ENCODE measurements at regions not wholly inside any gene's neighbourhood (a gene's known extent, or its start where the extent isn't known, plus 50 kb on each side); places are given as distances from the start of the nearest gene placed in this dataset.
A peak's percentile ranks its signal among the peaks of the same experiment; 100 is the strongest.

DNA sequence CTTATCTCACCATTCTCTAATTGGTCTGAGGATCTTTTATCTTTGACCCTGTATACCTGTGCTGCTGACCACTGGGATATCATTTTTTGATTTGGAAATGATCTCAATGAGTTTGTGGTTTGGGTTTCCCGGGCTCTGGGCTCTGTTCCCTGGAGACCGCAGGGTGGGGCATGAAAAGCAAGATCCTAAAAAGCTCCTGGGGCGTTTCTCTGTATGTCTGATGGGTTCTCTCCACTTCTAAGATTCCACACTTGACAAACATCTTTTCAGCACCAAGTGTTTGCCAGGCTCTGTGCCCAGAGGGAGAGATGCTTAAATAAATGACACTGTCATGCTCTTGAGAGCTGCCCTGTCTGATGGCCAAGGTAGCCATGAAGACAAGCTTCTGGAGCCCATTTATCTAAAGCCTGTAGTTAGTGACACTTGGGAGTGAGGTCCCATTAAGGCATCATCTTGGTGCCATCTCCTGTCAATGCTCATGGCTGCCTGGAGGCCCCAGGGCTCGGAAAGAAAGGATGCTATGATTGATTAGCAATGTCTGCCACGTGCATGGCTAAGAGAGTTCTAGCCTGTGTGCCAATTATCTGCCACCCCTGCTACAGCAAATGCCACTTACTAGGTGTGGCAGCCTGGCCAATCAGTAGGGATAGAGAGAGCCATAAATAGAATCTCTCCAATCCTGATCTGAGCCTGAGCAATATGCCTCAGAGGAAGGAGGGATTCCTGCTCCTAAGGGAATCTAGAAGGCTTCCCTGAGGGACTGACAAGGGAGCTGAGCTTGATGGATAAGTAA lies 531.6 kb downstream of the MN1 start:
- no peaks in the 10 kb centered on the region for H3K9me3 ChIP-seq
- intact Hi-C loops (cut with DNase I) = no loop called here
- no peak overlapping the region for H3K27ac ChIP-seq
- no peaks in the 10 kb centered on the region for H3K27me3 ChIP-seq
- H3K4me1 ChIP-seq (ENCODE audit: insufficient read depth) = peaks cover 5% of the 10 kb centered on the region
- TF ChIP-seq EP300 (IDR thresholded peaks at IDR 0.05) = no peak
- TF ChIP-seq POLR2A (IDR thresholded peaks at IDR 0.05) = no peak
- no peak for TF ChIP-seq CTCF (IDR thresholded peaks at IDR 0.05)
- H3K4me3 ChIP-seq = no peak overlapping the region
- 78% methylated on average over 5 of the region's 5 CpGs for WGBS, 3 donors
- no peak for DNase-seq
- H3K36me3 ChIP-seq = no peaks in the 10 kb centered on the region

DNA sequence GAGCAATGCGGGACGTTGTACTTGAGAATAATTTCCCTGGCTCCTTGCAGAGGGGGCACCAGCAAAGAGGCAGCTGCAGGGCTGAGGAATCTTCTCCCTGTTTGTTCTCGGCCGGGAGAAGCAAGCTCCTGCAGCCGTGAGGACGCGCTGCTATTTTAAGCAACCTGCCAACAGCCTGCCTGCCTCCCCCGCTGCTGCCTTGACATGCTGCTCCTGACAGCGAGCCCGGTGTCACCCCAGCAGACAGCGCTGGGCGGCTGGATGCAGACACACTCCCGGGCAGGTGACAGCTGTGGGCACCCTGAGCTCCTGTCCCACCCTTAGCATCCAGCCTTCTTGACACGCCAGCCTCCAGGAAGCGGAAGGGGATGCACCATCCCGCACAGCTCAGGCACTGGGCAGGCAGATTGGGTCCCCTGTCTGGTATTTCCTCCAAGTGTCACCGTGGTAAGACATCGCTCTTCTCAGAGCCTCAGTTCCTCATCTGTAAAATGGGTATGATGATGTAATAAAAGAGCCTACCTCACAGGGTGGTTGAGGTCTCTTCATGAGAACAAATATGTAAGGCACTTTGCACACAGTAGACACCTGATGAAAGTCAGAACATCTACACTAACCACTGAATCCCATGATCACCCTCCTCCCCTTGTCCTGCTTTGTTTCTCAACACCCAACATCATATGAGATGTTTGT lies 530.6 kb downstream of the MN1 start:
- H3K27ac ChIP-seq = no peak overlapping the region
- no peaks in the 10 kb centered on the region for H3K27me3 ChIP-seq
- DNase-seq = peak in 4 of 5 donors; percentile 18 to 59 (median 45)
- 17 to 23% (median 19%) methylated on average over 17 to 18 of the region's 18 CpGs for WGBS, 3 donors
- no peak overlapping the region for H3K4me3 ChIP-seq
- H3K9me3 ChIP-seq = no peaks in the 10 kb centered on the region
- TF ChIP-seq POLR2A (IDR thresholded peaks at IDR 0.05) (no peak), CTCF (IDR thresholded peaks at IDR 0.05) (no peak), EP300 (IDR thresholded peaks at IDR 0.05) (no peak)
- no peaks in the 10 kb centered on the region for H3K36me3 ChIP-seq
- intact Hi-C loops (cut with DNase I) = no loop called here
- peaks cover 5% of the 10 kb centered on the region for H3K4me1 ChIP-seq (ENCODE audit: insufficient read depth)

DNA sequence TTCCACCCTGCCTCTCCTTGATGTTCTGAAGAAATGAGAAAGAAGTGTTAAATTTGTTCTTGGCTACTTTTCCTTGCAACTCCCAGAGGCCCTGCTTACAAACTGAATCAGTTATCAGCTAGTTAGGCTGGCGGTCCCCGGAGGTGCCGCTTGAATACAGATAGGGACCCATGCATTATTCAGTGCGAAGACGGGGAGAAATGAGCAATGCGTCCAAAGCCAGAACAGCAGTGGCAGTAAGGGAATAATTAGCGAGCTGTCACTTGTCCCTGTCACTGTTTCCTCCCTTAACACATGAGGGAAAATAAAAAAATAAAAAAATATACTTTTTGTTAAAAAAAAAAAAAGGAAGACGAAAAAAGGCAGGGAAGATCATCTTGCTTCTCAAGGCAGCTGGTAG lies 528.1 kb downstream of the MN1 start:
- H3K27me3 ChIP-seq = no peaks in the 10 kb centered on the region
- H3K4me1 ChIP-seq (ENCODE audit: insufficient read depth) = peaks cover 5% of the 10 kb centered on the region
- no peak for DNase-seq
- no peak overlapping the region for H3K4me3 ChIP-seq
- intact Hi-C loops (cut with DNase I) = no loop called here
- H3K36me3 ChIP-seq = no peaks in the 10 kb centered on the region
- no peaks in the 10 kb centered on the region for H3K9me3 ChIP-seq
- TF ChIP-seq CTCF (IDR thresholded peaks at IDR 0.05) (no peak), EP300 (IDR thresholded peaks at IDR 0.05) (no peak), POLR2A (IDR thresholded peaks at IDR 0.05) (no peak)
- 46 to 73% (median 59%) methylated on average over 8 of the region's 8 CpGs for WGBS, 3 donors
- H3K27ac ChIP-seq = no peak overlapping the region

GRCh38 chr22:27273853-27274252 lies 527.7 kb downstream of the MN1 start:
- no peak for TF ChIP-seq CTCF (IDR thresholded peaks at IDR 0.05)
- TF ChIP-seq EP300 (IDR thresholded peaks at IDR 0.05) = no peak
- no peak for TF ChIP-seq POLR2A (IDR thresholded peaks at IDR 0.05)
- H3K4me1 ChIP-seq (ENCODE audit: insufficient read depth) = peaks cover 5% of the 10 kb centered on the region
- no peaks in the 10 kb centered on the region for H3K36me3 ChIP-seq
- intact Hi-C loops (cut with DNase I) = no loop called here
- H3K4me3 ChIP-seq = no peak overlapping the region
- no peak overlapping the region for H3K27ac ChIP-seq
- no peaks in the 10 kb centered on the region for H3K27me3 ChIP-seq
- no peak for DNase-seq
- 73 to 76% (median 76%) methylated on average over 10 of the region's 10 CpGs for WGBS, 3 donors
- H3K9me3 ChIP-seq = no peaks in the 10 kb centered on the region
